DMS53 treated with DMSO at 0.1 percent for 48 hours (cell line): ENCODE measurements at regions not wholly inside any gene's neighbourhood (a gene's known extent, or its start where the extent isn't known, plus 50 kb on each side); places are given as distances from the start of the nearest gene placed in this dataset.

ENCODE experiments used
- DNase-seq: peaks from one replicate; lab custom pipeline; 2025; ENCODE audit not compliant: unreplicated experiment; lab: John Stamatoyannopoulos, UW

DNA sequence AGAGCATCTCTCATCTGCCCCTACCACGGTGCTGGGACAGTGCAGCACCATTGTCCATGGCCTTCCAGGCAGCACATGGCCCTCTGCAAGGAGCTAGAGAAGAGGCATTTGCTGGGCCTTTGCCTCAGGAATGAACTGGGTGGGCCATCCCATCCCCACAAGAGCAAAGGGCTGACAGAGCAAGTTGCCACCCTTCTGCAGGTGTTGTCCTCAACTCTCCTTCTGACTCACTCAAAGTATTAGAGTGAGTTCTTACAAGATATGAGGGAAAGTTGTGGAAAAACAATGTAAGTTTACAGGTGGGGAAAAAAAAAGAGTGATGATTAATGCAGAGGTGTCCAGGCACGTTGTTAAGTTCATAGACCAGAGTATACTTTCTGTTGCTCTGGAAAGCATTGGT, 261.2 kb downstream of the SKIDA1 start:
- no peak for DNase-seq

- DNase-seq, result no peak
Observed at GRCh38 chr10:21263839-21264238, 261.6 kb downstream of the SKIDA1 start.

DNA sequence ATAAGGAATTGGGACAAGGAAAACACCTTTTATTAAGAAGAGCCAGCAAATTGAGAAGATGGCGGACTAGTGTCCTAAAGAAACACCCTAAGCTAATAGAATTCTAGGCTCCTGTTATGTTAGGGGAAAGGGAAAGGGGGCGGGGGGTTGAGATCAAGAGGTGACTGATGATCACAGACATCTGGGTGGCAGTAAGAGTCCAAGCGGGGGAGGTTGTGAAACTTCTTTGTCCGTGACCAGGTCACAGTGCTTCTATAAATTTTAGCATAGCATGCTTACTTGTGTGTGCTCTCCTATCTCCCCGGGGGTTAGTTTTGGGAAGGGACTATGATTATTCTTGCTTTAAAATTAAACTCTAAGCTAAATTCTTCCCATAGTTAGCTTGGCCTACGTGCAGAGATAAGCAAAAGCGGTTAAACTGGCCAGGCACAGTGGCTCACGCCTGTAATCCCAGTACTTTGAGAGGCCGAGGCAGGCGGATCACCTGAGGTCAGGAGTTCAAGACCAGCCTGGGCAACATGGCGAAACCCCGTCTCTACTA, 262.1 kb downstream of the SKIDA1 start:
- no peak for DNase-seq

DNA sequence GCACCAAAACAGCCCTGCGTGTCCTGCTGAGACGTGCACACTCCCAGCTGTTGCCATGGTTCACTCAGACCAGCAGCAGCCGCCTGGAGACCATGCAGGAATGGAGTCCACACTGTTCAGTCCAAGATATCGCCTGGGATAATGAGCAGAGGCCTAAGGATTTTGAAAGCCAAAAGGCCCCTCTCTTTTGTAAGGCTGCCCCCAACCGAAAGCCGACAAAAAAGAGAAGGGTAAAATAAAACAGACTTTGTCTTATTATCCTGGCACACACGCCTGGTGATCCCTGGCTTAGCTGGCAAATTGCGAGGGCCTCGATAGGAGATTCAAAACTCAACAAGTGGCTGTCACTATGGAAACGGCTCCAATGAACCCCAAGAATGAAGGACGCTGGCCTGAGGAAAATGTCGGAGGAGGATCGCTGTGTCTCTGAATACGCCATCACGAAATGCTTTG, 263.6 kb downstream of the SKIDA1 start:
- DNase-seq, result no peak

- no peak for DNase-seq
Observed at GRCh38 chr10:21260506-21261149, 264.9 kb downstream of the SKIDA1 start.

- no peak for DNase-seq
Observed at GRCh38 chr10:21260066-21260465, 265.4 kb downstream of the SKIDA1 start.

DNA sequence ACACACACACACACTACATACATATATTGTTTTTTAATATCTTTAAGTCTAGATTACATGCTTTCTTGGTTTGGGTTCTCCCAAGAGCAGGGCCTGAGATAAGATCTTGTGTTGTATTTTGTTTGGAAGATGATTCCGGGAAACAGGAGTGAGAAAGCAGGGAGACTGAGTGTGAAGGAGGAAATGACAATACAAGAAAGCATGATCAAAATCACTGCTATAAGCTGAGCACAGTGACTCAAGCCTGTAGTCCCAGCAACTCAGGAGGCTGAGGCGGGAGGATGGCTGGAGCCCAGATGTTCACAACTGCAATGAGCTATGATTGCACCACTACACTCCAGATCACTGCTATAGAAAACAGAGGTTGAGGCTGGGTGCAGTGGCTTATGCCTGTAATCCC, 267.6 kb downstream of the SKIDA1 start:
- DNase-seq, result no peak

GRCh38 chr10:21257191-21257590, 268.3 kb downstream of the SKIDA1 start:
- no peak for DNase-seq

GRCh38 chr10:21249435-21249834, 276.0 kb downstream of the SKIDA1 start:
- DNase-seq, result no peak

DNA sequence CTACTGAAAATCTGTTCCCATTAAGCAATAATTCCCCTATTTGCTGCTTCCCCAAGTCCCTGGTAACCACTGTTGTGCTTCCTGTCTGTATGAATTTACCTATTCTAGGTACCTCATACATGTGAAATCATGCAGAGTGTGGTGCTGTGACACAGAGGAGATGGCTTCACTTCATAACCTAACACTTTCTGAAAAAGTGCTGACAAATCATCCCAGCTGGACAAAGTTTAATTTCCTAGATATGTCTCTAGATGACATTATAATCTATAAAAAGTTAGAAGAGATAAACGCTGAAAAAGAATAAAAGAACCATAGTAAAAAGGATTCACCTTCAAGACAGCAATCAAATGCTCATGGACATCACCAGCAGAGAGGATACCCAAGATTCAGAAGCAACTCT, 277.9 kb downstream of the SKIDA1 start:
- no peak for DNase-seq

- DNase-seq, result no peak
Observed at GRCh38 chr10:21246178-21246577, 279.3 kb downstream of the SKIDA1 start.

DNA sequence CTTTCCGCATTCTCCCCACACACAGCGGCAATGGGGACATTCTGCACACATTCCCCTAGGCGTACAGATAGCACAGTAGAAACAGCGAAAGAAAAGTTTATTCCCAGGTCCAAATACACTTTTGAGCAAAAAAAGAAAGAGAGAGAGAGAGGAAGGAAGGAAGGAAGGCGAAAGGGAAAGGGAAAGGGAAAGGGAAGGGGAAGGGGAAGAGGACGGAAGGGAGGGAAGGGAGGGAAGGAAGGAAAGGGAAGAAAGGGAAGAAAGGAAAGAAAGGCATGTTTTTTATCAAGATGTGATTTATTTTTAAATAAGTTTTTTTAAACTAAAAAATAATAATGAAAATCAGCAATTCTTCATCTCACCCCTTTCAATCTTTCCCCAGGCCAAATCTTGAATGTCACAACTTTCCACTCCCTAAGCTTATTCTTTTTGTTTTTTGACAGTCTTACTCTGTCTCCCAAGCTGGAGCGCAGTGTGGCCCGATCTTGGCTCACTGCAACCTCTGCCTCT, 281.7 kb downstream of the SKIDA1 start:
- no peak for DNase-seq

DNA sequence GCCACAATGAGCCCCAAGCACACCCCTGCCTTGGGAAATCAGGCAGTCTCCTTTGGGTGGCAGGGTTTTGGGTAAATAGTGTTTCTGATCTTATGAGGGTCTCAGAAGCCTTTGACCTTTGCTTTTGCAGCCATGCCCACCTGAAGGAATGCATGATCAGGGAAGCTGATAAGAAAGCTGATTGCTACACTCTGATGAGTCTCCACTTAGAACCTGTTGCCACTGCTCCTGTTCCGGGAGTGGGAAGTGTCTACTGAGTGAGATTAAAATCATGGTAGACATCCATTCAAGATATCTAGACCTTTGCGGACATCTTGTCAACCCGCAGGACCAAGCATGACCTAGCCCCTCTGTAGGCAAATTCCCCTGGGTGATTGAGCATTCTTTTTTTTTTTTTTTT, 282.6 kb downstream of the SKIDA1 start:
- DNase-seq, result no peak

DNA sequence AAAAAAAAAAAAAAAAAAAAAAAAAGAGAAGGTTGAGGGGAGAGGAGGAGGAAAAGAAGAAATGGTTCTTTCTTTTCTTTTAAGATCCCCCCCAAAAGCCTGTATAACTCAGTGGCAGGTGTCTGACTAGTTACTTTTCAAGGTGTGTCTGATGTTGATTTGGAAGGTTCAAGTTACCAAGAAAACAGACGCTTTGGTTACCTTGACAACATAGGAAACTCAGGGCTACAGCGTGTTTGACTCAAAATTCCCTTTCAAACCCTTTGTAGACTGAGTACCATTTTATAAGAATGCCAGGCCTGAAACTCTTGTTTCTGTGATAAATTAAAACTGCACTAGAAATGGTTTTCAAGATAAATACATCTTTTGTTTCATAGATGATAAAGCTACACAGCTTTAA, 286.8 kb downstream of the SKIDA1 start:
- DNase-seq, result peak; percentile 14

GRCh38 chr10:21238044-21238443, 287.4 kb downstream of the SKIDA1 start:
- DNase-seq, result peak; percentile 20

DNA sequence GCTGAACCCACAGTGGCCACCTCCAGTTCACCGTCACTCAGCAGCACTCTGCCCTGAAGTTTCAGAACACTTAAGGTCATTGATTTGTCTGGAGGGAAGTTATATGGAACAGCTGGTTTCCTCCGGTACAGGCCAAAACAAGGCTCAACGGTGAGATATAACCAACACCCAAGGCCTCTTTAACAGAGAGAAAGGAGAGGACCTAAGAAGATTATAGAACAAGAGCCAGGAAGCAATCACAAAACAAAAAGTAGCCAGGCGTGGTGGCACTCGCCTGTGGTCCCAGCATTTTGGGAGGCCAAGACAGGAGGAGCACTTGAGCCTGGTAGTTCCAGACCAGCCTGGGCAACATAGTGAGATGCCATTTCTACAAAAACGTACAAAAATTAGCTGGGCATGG, 290.7 kb downstream of the SKIDA1 start:
- no peak for DNase-seq

GRCh38 chr10:21230219-21230618, 295.3 kb downstream of the SKIDA1 start:
- DNase-seq, result no peak

- DNase-seq, result no peak
Observed at GRCh38 chr10:21217748-21218367, 307.6 kb downstream of the SKIDA1 start.

GRCh38 chr10:21217107-21217506, 308.4 kb downstream of the SKIDA1 start:
- DNase-seq, result no peak

GRCh38 chr10:21214329-21214728, 311.2 kb downstream of the SKIDA1 start:
- DNase-seq, result no peak

- no peak for DNase-seq
Observed at GRCh38 chr10:21213381-21213780, 312.1 kb downstream of the SKIDA1 start.

DNA sequence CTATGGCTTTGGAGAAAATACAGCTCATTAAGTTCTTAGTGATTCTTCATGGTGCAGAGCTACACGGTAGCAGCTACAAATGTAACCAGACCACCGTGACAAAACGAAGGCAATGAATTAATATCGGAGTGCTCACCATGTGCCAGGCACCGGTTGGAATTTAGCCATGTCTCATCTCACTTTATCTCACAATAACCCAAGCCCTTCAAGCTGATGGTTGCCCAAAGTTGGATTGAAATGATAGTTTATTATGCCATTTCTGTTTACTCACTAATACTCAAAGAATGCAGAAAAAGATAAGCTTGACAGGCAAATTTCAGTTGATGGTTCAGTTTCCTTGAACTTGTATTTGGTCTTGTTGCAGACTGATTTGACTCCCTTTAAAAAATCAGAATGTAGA, 312.6 kb downstream of the SKIDA1 start:
- DNase-seq, result no peak
